Colonic mucosa (tissue), 4 donors: ENCODE measurements at regions not wholly inside any gene's neighbourhood (a gene's known extent, or its start where the extent isn't known, plus 50 kb on each side); places are given as distances from the start of the nearest gene placed in this dataset.

Source experiments
- DNase-seq: peaks from one replicate; pipeline ENCODE4 v3.0.0-alpha.2; 2020
- H3K27ac ChIP-seq: fragments of 200-600 bp; one replicate; pipeline ENCODE4 v1.8.0; 2021
- H3K27me3 ChIP-seq: fragments of 200-600 bp; one replicate; pipeline ENCODE4 v1.8.0; 2021
- H3K36me3 ChIP-seq: fragments of 200-600 bp; one replicate; pipeline ENCODE4 v1.8.0; 2021
- H3K4me1 ChIP-seq: fragments of 200-600 bp; one replicate; pipeline ENCODE4 v1.8.0; 2021; ENCODE audit warnings: mild to moderate bottlenecking
- H3K4me3 ChIP-seq: fragments of 200-600 bp; one replicate; pipeline ENCODE4 v1.8.0; 2021
- H3K9ac ChIP-seq, 2 donors: one replicate each; pipeline ENCODE4 v1.7.0; 2013; ENCODE audit warnings: control low read depth in 2 of 2, low read depth in 2 of 2, low read length in 2 of 2
- H3K9me3 ChIP-seq: fragments of 200-600 bp; one replicate; pipeline ENCODE4 v1.8.0; 2021
- intact Hi-C: fragments of 100-400 bp; cut with DNase I; formaldehyde crosslinking; loops from one replicate; pipeline ENCODE4 v1.14.1; 2022
- TF ChIP-seq, protein P1 (sequence below): fragments of 200-600 bp; IDR thresholded peaks from one replicate; pipeline ENCODE4 v1.8.0; 2022; ENCODE audit warnings: antibody characterized with exemption, mild to moderate bottlenecking
- donor health status: healthy.
- donor health status: DM: no; HTN: no; CAD: no.
- donor health status: DM: no; HTN: no; CAD: no.

DNA sequence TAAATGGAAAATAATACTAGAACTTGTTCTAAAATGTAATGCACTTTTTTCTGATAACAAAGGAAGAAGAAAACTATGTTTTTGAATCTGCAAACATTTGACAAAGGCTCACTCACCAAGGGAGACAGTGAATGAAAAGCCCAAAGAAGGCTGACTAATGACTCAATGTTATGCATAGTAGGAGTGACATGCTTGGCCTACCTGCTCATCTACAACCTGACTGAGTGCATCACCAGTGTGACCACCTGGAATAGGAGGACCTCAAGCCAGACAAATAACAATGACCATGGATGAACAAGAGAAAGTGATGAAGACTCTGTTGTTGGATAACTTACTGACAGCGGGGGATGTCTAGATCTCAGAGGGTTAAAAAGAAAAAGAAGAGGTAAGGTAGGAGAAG is 157.2 kb downstream of the SIM1 start:
- TF ChIP-seq, protein P1, sequence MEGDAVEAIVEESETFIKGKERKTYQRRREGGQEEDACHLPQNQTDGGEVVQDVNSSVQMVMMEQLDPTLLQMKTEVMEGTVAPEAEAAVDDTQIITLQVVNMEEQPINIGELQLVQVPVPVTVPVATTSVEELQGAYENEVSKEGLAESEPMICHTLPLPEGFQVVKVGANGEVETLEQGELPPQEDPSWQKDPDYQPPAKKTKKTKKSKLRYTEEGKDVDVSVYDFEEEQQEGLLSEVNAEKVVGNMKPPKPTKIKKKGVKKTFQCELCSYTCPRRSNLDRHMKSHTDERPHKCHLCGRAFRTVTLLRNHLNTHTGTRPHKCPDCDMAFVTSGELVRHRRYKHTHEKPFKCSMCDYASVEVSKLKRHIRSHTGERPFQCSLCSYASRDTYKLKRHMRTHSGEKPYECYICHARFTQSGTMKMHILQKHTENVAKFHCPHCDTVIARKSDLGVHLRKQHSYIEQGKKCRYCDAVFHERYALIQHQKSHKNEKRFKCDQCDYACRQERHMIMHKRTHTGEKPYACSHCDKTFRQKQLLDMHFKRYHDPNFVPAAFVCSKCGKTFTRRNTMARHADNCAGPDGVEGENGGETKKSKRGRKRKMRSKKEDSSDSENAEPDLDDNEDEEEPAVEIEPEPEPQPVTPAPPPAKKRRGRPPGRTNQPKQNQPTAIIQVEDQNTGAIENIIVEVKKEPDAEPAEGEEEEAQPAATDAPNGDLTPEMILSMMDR = no peak
- Histone ChIP-seq H3K27ac (no peak overlapping the region), H3K27me3 (no peaks in the 10 kb centered on the region), H3K36me3 (no peaks in the 10 kb centered on the region), H3K9ac (no peak overlapping the region), H3K4me3 (no peak overlapping the region), H3K4me1 (no peaks in the 10 kb centered on the region), H3K9me3 (no peaks in the 10 kb centered on the region)
- no peak for DNase-seq
- intact Hi-C loops = no loop called here

DNA sequence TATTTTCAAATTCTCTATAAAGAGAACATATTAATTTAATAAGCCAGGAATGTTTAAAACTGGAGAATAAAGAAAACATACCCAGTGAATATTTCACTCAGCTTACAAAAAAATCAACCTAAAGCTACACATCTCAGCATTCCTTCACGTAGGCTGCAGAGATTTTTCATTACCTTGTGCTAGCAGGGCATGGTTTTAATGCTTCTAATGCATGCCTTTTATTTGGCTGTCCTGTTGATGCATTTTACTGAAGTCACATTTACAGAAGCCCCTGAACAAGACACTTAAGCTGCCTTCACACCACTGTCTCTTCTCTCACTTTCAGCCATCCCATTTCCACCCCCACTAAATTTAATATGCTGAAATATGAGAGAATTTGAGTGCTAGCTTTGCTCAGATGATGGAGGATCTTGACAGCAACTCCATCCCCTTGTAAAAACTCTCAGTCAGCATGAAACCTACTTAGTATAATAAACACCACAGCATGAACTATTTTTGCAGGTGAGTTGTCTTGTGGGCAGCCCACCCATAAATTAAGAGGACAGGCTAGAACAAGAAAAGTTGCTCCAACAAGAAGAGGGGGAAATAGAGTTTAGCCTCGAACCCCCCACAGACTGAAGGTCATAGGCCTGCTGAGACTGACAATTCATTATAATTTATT is 159.4 kb downstream of the SIM1 start:
- no peak overlapping the region for H3K9ac ChIP-seq
- H3K4me3 ChIP-seq = no peak overlapping the region
- no peaks in the 10 kb centered on the region for H3K36me3 ChIP-seq
- no peak overlapping the region for H3K27ac ChIP-seq
- H3K27me3 ChIP-seq = no peaks in the 10 kb centered on the region
- H3K4me1 ChIP-seq = no peaks in the 10 kb centered on the region
- no peak for DNase-seq
- no peaks in the 10 kb centered on the region for H3K9me3 ChIP-seq
- TF ChIP-seq, protein P1 = no peak
- intact Hi-C loops = no loop called here

DNA sequence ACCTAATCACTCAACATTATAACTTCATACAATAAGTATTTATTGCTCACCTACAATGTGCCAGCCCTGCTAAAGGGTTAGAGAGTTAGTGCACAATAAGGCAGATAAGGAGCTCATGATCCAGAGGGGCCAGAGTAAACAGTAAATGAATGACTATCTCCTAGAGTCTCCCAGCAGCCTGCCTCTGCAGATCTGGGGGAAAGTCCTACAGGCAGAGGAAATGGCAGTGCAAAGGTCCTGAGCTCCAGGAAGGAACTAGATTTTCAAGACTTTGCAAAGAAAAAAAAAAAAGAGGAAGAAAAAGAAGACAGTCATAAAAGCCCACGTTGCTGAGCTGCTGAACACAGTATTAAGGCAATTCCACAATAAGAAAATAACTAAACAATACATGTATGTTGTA is 160.1 kb downstream of the SIM1 start:
- Histone ChIP-seq H3K4me3 (no peak overlapping the region), H3K9ac (no peak overlapping the region), H3K36me3 (no peaks in the 10 kb centered on the region), H3K27me3 (no peaks in the 10 kb centered on the region), H3K27ac (no peak overlapping the region), H3K9me3 (no peaks in the 10 kb centered on the region), H3K4me1 (no peaks in the 10 kb centered on the region)
- no peak for DNase-seq
- TF ChIP-seq, protein P1 = no peak
- intact Hi-C loops = no loop called here

DNA sequence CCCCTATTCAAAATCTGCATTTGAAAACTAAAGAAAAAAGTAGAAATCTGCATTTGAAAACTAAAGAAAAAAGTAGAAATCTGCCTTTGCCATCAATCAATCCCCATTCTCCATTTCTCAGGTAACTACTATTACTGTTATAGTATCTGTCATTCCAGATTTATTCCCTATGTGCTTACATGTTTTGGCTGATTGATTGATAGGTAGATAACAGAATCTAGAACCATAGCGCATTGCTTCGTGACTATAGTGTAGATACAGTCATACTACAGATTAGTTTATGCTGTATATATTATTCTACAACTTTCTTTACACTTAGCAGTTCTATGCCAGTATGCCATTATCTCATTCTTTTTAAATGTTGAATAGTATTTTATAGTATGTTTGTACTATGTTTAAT is 163.0 kb downstream of the SIM1 start:
- Histone ChIP-seq H3K9me3 (no peaks in the 10 kb centered on the region), H3K4me1 (no peaks in the 10 kb centered on the region), H3K4me3 (no peak overlapping the region), H3K27ac (no peak overlapping the region), H3K9ac (no peak overlapping the region), H3K27me3 (no peaks in the 10 kb centered on the region), H3K36me3 (no peaks in the 10 kb centered on the region)
- TF ChIP-seq, protein P1 = no peak
- intact Hi-C loops = no loop called here
- no peak for DNase-seq

DNA sequence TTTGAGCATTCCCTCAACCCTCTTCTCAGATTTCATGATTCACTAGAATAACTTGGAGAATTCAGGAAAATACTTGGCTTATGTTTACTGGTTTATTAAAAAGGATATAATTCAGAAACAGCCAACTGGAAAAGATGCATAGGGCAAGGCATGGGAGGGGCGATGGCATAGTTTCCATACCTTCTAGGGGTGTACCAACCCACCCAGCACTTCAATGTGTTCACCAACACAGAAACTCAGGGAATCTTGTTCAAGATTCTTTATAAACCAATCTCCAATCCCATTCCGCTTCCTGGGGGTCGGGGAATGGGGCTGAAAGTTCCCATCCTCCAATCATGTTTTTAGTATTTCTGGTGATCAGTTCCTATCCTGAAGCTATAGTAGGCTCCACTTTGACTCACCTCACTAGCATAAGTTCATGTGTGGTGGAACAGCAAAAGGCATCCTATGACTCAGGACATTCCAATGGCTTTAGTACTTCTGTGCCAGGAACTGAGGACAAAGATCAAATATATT is 164.4 kb downstream of the SIM1 start:
- H3K4me3 ChIP-seq = no peak overlapping the region
- DNase-seq = no peak
- intact Hi-C loops = no loop called here
- no peaks in the 10 kb centered on the region for H3K27me3 ChIP-seq
- TF ChIP-seq, protein P1 = no peak
- no peaks in the 10 kb centered on the region for H3K4me1 ChIP-seq
- H3K9ac ChIP-seq = no peak overlapping the region
- H3K36me3 ChIP-seq = no peaks in the 10 kb centered on the region
- no peaks in the 10 kb centered on the region for H3K9me3 ChIP-seq
- H3K27ac ChIP-seq = no peak overlapping the region
